ENCODE measurements at regions not wholly inside any gene's neighbourhood (a gene's known extent, or its start where the extent isn't known, plus 50 kb on each side); places are given as distances from the start of the nearest gene placed in this dataset.

DNA sequence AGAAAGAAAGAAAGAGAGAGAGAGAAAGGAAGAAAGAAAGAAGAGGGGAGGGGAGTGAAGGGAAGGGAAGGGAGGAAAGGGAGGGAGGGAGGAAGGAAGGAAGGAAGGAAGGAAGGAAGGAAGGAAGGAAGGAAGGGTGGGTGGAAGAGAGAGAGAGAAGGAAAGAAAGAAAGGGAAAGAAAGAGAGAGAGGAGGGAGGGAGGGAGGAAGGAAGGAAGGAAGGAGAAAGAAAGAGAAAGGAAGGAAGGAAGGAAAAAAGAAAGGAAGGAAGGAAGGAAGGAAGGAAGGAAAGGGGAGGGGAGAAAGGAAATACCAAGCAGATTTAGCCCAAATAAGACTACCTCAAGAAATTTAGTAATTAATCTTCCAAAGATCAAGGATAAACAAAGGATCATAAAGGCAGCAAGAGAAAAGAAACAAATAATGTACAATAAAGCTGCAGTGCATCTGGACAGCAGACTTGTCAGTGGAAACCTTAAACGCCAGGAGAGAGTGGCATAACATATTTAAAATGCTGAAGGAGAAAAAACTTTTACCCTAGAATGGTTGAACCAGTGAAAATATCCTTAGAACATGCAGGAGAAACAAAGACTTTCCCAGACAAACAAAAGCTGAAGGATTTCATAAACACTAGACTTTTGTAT, 427.6 kb downstream of the TBL1XR1 start:
- H3K4me1 Mint-ChIP-seq (ENCODE audit: low read depth, unreplicated experiment) = peaks cover 8% of the 10 kb centered on the region

DNA sequence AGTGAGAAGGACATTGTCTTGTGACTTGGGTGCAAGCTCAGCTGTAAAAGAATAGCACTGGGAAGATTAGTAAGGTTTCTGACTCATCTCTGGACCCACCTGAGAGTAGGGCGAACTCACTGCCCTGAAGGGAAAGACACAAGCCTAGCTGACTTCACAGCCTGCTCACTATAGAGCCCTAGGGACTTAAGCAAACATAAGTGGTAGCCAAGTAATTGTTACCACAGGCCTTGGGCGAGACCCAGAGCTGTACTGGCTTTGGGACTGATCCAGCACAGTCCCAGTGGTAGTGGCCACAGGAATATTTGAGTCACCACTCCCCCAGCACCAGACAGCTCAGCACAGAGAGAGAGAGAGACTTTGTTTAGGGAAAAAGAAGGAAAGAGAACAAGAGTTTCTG, 429.9 kb downstream of the TBL1XR1 start:
- peak; percentile 99 for DNase-seq (ENCODE audit: low read depth)
- Histone ChIP-seq H3K79me2 (ENCODE audit: insufficient read depth, low read length) (no peaks in the 10 kb centered on the region), H3K27me3 (ENCODE audit: insufficient read depth, low read length) (no peaks in the 10 kb centered on the region), H3K27ac (ENCODE audit: low read depth, low read length) (peak overlapping the region; percentile 52), H3K4me1 (ENCODE audit: insufficient read depth, low read length) (peaks cover 16% of the 10 kb centered on the region), H3K4me2 (ENCODE audit: low read length) (peak overlapping the region; percentile 61), H3K9me3 (ENCODE audit: insufficient read depth, low read depth, low read length) (no peaks in the 10 kb centered on the region), H3K4me3 (ENCODE audit: insufficient read depth, low read depth, low read length) (no peak overlapping the region), H3K36me3 (ENCODE audit: insufficient read depth, low read length) (no peaks in the 10 kb centered on the region), H3K9ac (ENCODE audit: low read length) (no peak overlapping the region), H2AFZ (ENCODE audit: low read depth, low read length) (no peak overlapping the region), H4K20me1 (ENCODE audit: insufficient read depth, low read length) (no peaks in the 10 kb centered on the region)
- peaks cover 8% of the 10 kb centered on the region for H3K4me1 Mint-ChIP-seq (ENCODE audit: low read depth, unreplicated experiment)
- H3K27me3 Mint-ChIP-seq (ENCODE audit: low read depth, unreplicated experiment) = no peaks in the 10 kb centered on the region
- no peak overlapping the region for H3K4me3 Mint-ChIP-seq (ENCODE audit: unreplicated experiment)
- FAIRE-seq = no peak
- no peak for TF ChIP-seq CTCF (IDR thresholded peaks at IDR 0.05; ENCODE audit: insufficient read depth, low read depth, low read length)
- no peak for TF ChIP-seq EZH2 (IDR thresholded peaks at IDR 0.05; ENCODE audit: insufficient read depth, low read length)
- no peak overlapping the region for H3K27ac Mint-ChIP-seq (ENCODE audit: unreplicated experiment)
- H3K9me3 Mint-ChIP-seq (ENCODE audit: unreplicated experiment) = peaks cover 4% of the 10 kb centered on the region
- H3K36me3 Mint-ChIP-seq (ENCODE audit: low read depth, unreplicated experiment) = no peaks in the 10 kb centered on the region

More for the DNA sequence above, 427.6 kb downstream of the TBL1XR1 start:
- no peaks in the 10 kb centered on the region for H3K27me3 Mint-ChIP-seq (ENCODE audit: low read depth, unreplicated experiment)
- Histone ChIP-seq H3K36me3 (ENCODE audit: insufficient read depth, low read length) (no peaks in the 10 kb centered on the region), H3K4me2 (ENCODE audit: low read length) (no peak overlapping the region), H3K9ac (ENCODE audit: low read length) (no peak overlapping the region), H3K79me2 (ENCODE audit: insufficient read depth, low read length) (no peaks in the 10 kb centered on the region), H4K20me1 (ENCODE audit: insufficient read depth, low read length) (no peaks in the 10 kb centered on the region), H3K27me3 (ENCODE audit: insufficient read depth, low read length) (no peaks in the 10 kb centered on the region), H3K9me3 (ENCODE audit: insufficient read depth, low read depth, low read length) (no peaks in the 10 kb centered on the region), H3K27ac (ENCODE audit: low read depth, low read length) (no peak overlapping the region), H3K4me3 (ENCODE audit: insufficient read depth, low read depth, low read length) (no peak overlapping the region), H2AFZ (ENCODE audit: low read depth, low read length) (no peak overlapping the region), H3K4me1 (ENCODE audit: insufficient read depth, low read length) (peaks cover 16% of the 10 kb centered on the region)
- DNase-seq (ENCODE audit: low read depth) (no peak), FAIRE-seq (no peak)
- TF ChIP-seq EZH2 (IDR thresholded peaks at IDR 0.05; ENCODE audit: insufficient read depth, low read length) (no peak), CTCF (IDR thresholded peaks at IDR 0.05; ENCODE audit: insufficient read depth, low read depth, low read length) (no peak)
- H3K27ac Mint-ChIP-seq (ENCODE audit: unreplicated experiment) = no peak overlapping the region
- peaks cover 8% of the 10 kb centered on the region for H3K9me3 Mint-ChIP-seq (ENCODE audit: unreplicated experiment)
- H3K4me3 Mint-ChIP-seq (ENCODE audit: unreplicated experiment) = no peak overlapping the region
- no peaks in the 10 kb centered on the region for H3K36me3 Mint-ChIP-seq (ENCODE audit: low read depth, unreplicated experiment)

DNA sequence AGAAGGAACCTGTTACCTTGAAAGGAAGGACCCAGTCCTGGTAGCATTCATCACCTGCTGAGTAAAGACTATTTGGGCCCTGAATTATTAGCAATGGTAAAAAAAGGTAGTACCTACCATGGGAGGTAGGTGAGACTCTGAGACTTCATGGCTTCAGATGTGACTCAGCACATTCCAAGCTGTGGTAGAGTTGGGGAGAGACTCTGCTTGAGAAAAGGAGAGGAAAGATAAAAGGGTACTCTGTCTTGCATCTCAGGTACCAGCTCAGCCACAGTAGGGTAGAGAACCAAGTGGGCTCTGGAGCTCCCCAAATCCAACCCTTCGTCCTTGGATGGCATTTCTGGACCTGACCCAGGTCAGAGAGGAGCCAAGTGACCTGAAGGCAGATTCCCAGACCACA, 430.4 kb downstream of the TBL1XR1 start:
- Mint-ChIP-seq H3K4me1 (ENCODE audit: low read depth, unreplicated experiment) (peaks cover 8% of the 10 kb centered on the region), H3K36me3 (ENCODE audit: low read depth, unreplicated experiment) (no peaks in the 10 kb centered on the region), H3K27ac (ENCODE audit: unreplicated experiment) (peak overlapping the region; percentile 43), H3K4me3 (ENCODE audit: unreplicated experiment) (no peak overlapping the region), H3K9me3 (ENCODE audit: unreplicated experiment) (peaks cover 4% of the 10 kb centered on the region), H3K27me3 (ENCODE audit: low read depth, unreplicated experiment) (no peaks in the 10 kb centered on the region)
- no peak overlapping the region for H3K4me3 ChIP-seq (ENCODE audit: insufficient read depth, low read depth, low read length)
- peak overlapping the region; percentile 61 for H3K4me2 ChIP-seq (ENCODE audit: low read length)
- DNase-seq (ENCODE audit: low read depth) (peak; percentile 26), FAIRE-seq (no peak)
- H3K9me3 ChIP-seq (ENCODE audit: insufficient read depth, low read depth, low read length) = no peaks in the 10 kb centered on the region
- TF ChIP-seq EZH2 (IDR thresholded peaks at IDR 0.05; ENCODE audit: insufficient read depth, low read length) (no peak), CTCF (IDR thresholded peaks at IDR 0.05; ENCODE audit: insufficient read depth, low read depth, low read length) (no peak)
- H2AFZ ChIP-seq (ENCODE audit: low read depth, low read length) = no peak overlapping the region
- no peaks in the 10 kb centered on the region for H3K79me2 ChIP-seq (ENCODE audit: insufficient read depth, low read length)
- H3K36me3 ChIP-seq (ENCODE audit: insufficient read depth, low read length) = no peaks in the 10 kb centered on the region
- H3K27ac ChIP-seq (ENCODE audit: low read depth, low read length) = peak overlapping the region; percentile 52
- H4K20me1 ChIP-seq (ENCODE audit: insufficient read depth, low read length) = no peaks in the 10 kb centered on the region
- peaks cover 16% of the 10 kb centered on the region for H3K4me1 ChIP-seq (ENCODE audit: insufficient read depth, low read length)
- no peaks in the 10 kb centered on the region for H3K27me3 ChIP-seq (ENCODE audit: insufficient read depth, low read length)
- H3K9ac ChIP-seq (ENCODE audit: low read length) = no peak overlapping the region

Data from astrocyte (in vitro differentiated cells and primary cell).